ENCODE measurements at regions not wholly inside any gene's neighbourhood (a gene's known extent, or its start where the extent isn't known, plus 50 kb on each side); places are given as distances from the start of the nearest gene placed in this dataset.

DNA sequence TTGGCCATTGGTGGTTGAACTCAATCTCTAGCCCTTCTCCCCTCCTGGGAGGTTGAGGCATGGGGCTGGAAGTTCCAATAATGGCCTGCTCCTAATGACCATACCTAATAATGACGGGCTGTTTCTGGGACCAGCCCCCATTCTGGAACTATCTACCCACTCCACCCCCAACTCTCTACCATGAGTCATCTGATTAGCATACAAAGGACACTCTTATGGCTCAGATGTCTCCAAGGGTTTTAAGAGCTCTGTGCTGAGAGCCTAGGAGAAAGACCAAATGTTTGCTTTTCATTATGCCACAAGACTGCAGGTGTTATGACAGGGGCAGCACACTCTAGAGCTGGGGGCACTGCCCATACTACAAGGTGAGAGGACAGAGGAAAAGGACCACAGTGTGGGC is 137.0 kb upstream of the NCKAP5 start:
- ChIA-PET CTCF (interaction anchor here (1.1 kb wide), 1 partner anchor 12 kb away, joined by 3 read pairs; no protein-coding TSS in a partner anchor), POLR2A (no interaction called here)
- H3K4me3 ChIP-seq (ENCODE audit: low read depth, low read length), result no peak overlapping the region
- TF ChIP-seq, protein P1, sequence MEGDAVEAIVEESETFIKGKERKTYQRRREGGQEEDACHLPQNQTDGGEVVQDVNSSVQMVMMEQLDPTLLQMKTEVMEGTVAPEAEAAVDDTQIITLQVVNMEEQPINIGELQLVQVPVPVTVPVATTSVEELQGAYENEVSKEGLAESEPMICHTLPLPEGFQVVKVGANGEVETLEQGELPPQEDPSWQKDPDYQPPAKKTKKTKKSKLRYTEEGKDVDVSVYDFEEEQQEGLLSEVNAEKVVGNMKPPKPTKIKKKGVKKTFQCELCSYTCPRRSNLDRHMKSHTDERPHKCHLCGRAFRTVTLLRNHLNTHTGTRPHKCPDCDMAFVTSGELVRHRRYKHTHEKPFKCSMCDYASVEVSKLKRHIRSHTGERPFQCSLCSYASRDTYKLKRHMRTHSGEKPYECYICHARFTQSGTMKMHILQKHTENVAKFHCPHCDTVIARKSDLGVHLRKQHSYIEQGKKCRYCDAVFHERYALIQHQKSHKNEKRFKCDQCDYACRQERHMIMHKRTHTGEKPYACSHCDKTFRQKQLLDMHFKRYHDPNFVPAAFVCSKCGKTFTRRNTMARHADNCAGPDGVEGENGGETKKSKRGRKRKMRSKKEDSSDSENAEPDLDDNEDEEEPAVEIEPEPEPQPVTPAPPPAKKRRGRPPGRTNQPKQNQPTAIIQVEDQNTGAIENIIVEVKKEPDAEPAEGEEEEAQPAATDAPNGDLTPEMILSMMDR (IDR thresholded peaks at IDR 0.05; ENCODE audit: insufficient read depth, low read length, missing control alignments), result no peak
- DNase-seq (ENCODE audit: low read depth, low spot score), result no peak

DNA sequence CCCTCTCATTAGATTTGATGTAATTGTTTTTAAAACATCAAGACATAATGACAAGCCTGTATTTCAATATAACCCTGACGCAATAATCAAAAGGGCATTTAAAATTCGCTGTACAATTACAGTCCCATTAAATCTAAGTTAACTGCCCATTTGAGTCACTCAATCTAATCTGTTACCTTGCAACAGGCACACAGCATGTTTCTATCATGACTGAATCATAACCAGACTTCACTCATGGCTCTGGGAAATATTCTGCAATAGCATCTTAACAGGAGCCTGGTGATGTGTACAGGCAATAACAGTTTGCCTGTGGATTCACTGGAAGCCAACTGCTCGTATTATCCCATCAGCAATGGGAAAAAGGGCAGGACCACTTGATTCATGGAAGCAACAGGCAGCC is 142.3 kb upstream of the NCKAP5 start:
- no peak overlapping the region for H3K4me3 ChIP-seq (ENCODE audit: low read depth, low read length)
- no peak for DNase-seq (ENCODE audit: low read depth, low spot score)
- TF ChIP-seq, protein P1 (IDR thresholded peaks at IDR 0.05; ENCODE audit: insufficient read depth, low read length, missing control alignments), result no peak
- CTCF ChIA-PET, result no interaction called here
- POLR2A ChIA-PET, result no interaction called here

DNA sequence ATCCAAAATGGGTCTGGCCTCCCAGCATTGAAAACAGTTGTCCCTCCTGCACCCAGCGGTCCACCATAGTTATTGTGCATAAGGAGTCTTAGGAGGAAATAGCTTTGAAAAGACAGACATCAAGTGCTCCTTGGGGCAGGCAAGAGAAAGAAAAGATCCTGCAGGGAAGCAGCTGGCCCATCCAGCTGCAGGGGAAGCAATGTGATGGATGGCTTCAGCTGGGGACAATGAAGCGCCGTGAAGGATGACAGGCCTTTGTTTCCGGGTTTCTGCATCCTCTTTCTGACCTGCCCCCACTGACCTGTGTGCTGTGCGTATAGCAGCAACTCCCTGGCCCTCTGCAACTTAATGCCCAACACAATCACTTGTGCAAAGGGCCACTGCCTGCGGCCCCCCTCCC is 142.9 kb upstream of the NCKAP5 start:
- ChIA-PET CTCF (interaction anchor here (0.8 kb wide), 1 partner anchor 10 kb away, joined by 3 read pairs; no protein-coding TSS in a partner anchor), POLR2A (no interaction called here)
- no peak overlapping the region for H3K4me3 ChIP-seq (ENCODE audit: low read depth, low read length)
- DNase-seq (ENCODE audit: low read depth, low spot score), result no peak
- TF ChIP-seq, protein P1 (IDR thresholded peaks at IDR 0.05; ENCODE audit: insufficient read depth, low read length, missing control alignments), result no peak

DNA sequence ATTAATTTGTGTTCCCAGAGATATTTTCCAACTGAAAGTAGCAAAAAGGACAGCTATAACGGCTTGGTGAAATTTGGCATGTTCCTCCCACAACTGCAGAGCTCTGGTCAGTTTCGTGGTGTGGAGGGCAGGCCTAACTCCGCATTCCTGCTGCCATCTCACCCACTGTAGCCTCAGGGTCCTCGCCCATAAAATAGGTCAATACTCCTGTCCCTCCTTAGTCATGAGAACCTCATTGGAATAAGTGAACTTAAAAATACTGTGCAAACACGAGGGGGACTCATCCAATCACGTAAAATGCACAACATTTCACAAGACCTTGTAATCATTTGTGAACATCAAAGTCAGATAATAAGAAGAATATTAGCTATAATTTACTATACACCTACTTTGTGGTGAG is 143.5 kb upstream of the NCKAP5 start:
- H3K4me3 ChIP-seq (ENCODE audit: low read depth, low read length), result no peak overlapping the region
- TF ChIP-seq, protein P1 (IDR thresholded peaks at IDR 0.05; ENCODE audit: insufficient read depth, low read length, missing control alignments), result no peak
- CTCF ChIA-PET, result interaction anchor here (0.8 kb wide), 1 partner anchor 10 kb away, joined by 3 read pairs; no protein-coding TSS in a partner anchor
- POLR2A ChIA-PET, result no interaction called here
- DNase-seq (ENCODE audit: low read depth, low spot score), result no peak

DNA sequence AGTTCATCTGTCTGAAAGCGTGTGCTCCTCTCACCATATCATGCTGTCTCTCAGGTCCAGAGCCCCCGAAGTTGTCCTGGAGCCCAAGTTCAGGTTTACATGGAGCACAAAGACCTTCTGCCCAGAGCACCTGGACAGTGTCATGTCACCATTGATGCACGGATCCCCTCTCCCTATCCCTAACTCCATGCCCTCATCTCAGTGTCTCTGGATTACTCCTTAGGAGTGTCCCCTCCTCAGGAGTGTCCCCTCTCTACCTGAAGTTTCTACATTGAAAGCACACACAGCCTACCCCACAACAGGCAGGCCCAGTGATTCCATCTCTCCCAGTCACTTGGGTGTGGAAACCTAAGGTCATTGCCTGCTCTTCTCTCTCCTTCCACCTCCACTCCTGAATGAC is 144.1 kb upstream of the NCKAP5 start:
- POLR2A ChIA-PET, result no interaction called here
- TF ChIP-seq, protein P1 (IDR thresholded peaks at IDR 0.05; ENCODE audit: insufficient read depth, low read length, missing control alignments), result no peak
- no peak overlapping the region for H3K4me3 ChIP-seq (ENCODE audit: low read depth, low read length)
- CTCF ChIA-PET, result no interaction called here
- no peak for DNase-seq (ENCODE audit: low read depth, low spot score)

DNA sequence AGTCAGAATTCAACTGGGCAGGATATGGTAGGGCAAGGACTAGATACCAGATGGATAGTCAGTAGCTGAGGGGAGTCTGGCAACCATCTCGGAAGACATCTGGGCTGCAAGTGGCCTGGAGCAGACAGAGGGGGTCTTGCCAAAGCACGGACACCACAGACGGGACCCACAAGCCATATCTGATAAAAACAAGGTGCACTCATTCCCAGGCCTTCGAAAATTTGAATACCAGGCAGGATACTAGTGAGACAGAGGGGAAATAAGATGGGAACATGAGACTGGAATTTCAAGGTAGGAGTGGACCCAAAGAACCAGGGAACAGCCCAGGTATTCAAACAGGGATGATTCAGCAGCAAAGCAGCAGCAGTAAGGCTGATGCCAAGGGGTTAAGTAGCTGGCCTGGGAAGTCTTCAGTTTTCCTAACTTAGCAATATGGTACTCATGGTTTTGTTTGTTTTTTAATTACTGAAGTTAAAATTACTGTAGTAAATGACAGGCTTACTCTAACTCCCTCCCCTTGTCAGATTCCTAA is 144.9 kb upstream of the NCKAP5 start:
- TF ChIP-seq, protein P1 (IDR thresholded peaks at IDR 0.05; ENCODE audit: insufficient read depth, low read length, missing control alignments), result no peak
- H3K4me3 ChIP-seq (ENCODE audit: low read depth, low read length), result no peak overlapping the region
- DNase-seq (ENCODE audit: low read depth, low spot score), result no peak
- ChIA-PET CTCF (no interaction called here), POLR2A (no interaction called here)

Measured in AG04449 (cell line).